Dermis blood vessel endothelial cell (primary cell): ENCODE measurements at regions not wholly inside any gene's neighbourhood (a gene's known extent, or its start where the extent isn't known, plus 50 kb on each side); places are given as distances from the start of the nearest gene placed in this dataset.

Experiments
- DNase-seq: peaks from one replicate; pipeline ENCODE4 v3.0.0; 2010

DNA sequence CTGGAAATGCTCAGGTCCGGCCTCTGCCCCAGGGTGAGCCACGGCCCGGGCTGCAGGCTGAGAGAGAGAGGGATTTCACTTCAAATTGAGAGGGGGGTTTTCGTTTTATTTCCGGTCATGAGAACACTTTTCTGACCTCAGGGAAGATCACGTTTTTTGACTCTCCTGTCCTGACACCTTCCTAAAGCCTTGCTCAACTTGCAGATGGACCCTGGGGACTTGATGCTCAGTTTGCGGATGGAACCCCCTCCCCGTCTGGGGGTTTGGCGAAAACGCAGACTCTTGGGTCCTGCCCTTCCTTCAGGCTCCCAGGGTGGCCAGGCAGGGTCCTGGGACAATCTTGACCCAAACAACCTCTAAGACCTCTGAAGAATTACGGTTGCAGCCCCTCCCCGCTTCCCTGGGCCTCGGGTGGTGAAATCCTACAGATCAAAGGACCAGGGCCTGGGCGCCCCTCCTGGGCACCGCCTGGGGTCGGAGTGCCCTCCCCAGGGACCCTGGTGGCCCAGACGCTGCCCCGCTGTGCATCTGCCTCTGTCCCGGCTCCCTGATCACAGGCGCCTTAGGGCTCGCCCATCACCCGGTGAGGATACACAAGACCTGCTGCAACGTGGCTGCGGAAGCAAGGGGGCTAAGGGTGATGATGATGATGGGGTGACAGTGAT is 148.2 kb downstream of the ERMARD start:
- peak; percentile 38 for DNase-seq

- DNase-seq: peak; percentile 92
Measured at GRCh38 chr6:169898788-169899480, 147.5 kb downstream of the ERMARD start.

- DNase-seq: no peak
Measured at GRCh38 chr6:169897601-169898358, 146.4 kb downstream of the ERMARD start.

- no peak for DNase-seq
Measured at GRCh38 chr6:169896826-169897456, 145.5 kb downstream of the ERMARD start.

DNA sequence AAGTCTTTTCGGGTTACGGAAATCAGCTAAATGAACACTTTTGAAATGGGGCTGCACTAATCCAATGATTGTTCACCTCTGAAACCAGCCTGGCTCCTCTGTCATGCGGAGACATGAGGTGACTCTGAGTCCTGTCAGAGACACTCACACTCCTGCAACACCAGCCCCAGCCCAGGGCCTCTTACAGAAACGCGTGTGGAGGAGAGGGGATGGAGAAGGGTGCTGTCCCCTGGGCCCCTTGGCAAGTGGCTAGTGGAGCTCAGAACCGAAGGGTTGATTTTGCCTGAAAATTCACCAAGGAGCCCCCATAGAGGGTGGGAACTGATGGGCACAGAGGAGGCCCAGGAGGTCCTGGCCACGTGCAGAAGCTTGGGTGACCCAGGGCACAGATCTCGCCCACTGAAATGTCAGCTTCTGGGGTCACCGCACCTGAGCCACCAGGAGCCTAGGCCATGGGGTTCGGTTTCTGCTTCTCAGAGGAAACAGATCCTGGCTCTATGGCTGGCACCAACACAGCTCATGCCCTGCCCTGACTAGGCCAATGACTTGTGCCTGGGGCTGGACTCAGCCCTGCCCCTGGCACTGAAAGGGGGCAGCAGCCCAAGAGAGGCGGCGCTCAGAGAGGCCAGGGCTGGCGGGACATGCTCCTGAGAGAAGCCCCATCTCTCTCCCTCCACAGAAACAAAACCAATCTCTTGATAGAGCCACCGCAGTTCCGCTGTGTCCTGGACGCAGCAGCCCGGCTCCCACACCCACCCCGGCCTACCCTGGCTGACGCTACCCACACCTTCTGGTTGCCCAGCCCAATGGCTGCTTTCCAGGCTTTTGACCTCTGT is 144.7 kb downstream of the ERMARD start:
- DNase-seq: no peak

DNA sequence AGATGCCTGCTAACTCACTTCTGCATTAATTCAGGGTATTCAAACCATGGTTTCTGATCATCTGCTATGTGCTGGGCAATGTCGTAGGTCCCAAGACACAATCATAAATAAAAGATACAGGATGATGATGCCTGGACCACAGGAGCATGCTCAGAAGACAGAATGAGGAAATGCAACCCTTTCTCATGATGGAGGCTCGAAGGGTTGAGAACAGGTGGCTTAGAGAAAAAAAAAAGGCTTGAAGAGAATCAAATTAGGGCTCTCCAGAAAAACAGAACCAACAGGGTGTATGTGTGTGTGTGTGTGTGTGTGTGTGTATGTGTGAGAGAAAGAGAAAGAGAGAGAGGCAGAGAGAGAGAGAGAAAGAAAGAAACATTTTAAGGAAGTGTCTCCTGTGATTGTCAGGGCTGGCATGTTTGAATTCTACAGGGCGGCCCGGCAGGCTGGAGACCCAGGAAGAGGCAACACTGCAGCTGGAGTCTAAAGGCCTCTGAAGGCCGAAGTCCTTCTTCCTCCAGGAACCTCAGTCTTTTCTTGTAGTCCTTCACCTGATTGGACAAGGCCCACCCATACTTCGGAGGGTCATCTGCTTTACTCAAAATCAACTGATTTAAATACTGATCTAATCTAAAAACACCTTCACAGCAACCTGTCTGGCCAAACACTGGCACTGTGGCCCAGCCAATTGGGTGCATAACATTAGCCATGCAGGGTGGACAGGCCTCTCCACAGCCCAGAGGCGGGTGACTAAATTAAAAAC is 143.8 kb downstream of the ERMARD start:
- DNase-seq: no peak

DNA sequence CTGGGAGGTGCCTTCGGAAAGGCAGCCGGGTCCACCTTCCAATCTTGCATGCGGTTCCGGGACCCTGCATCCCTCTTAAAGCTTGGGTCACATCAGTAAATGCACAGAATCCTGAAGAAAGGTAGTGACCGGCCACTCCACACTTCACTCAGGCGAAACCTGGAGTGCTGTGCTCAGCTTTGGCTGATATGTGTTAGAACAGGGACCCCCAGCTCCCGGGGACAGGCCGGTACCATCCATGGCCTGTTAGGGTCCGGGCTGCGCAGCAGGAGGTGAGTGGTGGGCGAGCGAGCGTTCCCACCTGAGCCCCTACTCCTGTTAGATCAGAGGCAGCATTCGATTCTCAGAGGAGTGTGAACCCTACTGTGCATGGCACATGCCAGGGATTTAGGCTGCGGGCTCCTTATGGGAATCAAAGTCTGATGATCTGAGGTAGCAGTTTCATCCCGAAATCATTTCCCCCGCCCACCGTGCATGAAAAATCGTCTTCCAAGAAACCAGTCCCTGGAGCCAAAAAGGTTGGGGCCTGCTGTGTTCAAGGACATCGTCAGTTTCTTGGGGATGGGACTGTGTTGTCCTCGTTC is 143.0 kb downstream of the ERMARD start:
- DNase-seq: no peak

- DNase-seq: no peak
Measured at GRCh38 chr6:169893624-169894023, 142.2 kb downstream of the ERMARD start.

GRCh38 chr6:169891846-169892245 is 140.4 kb downstream of the ERMARD start:
- no peak for DNase-seq

GRCh38 chr6:169891421-169891820 is 140.0 kb downstream of the ERMARD start:
- DNase-seq: no peak

DNA sequence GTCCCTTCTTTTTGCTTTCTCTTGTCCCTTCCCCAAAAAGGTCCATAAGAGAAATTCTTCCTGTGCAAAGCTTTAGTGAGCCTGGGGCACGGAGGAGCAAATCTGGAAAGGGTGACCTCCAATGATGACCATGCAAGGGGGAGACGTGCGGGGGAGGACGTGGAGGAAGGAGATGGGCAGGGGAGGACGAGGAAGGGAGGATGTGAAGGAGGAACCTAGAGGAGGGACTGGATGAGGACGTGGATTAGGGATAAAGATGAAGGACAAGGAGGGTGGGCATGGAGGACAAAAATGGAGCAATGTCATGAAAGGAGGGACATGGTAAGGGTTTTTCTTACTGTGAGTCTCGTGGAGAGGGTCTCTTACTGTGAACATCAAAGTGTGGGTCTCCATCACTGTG is 139.5 kb downstream of the ERMARD start:
- DNase-seq: no peak

GRCh38 chr6:169890049-169890448 is 138.6 kb downstream of the ERMARD start:
- DNase-seq: no peak

DNA sequence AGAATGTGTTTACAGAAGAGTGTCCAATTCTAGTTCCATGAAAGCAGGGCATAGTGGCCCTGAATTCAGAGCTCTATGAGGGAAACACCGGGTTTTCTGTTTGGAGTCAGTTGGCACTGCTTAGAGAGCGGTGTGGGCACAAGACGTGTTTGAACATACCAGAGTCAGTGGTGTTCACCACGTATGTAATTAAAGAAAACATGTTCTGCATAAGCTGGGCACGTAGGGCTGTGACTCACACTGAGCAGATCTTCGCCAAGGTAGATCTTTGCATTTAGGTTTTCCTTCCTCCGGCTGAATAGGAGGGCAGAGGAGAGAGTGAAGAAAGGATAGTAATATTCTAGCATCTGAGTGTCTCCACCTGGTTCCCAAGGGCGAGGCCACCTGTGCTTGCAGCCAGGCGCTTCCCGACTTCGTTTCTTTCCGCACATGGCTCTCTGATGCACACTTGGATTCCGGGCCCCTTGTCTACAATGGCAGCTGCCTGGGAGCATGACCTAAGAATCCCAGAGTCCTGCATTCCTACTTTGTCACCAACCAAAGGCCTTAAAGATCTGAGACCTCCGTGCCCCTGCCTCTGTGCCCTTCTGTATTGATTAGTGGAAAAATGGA is 136.2 kb downstream of the ERMARD start:
- DNase-seq: no peak

GRCh38 chr6:169886631-169887227 is 135.3 kb downstream of the ERMARD start:
- no peak for DNase-seq

GRCh38 chr6:169885831-169886230 is 134.4 kb downstream of the ERMARD start:
- no peak for DNase-seq

- no peak for DNase-seq
Measured at GRCh38 chr6:169885131-169885530, 133.7 kb downstream of the ERMARD start.

DNA sequence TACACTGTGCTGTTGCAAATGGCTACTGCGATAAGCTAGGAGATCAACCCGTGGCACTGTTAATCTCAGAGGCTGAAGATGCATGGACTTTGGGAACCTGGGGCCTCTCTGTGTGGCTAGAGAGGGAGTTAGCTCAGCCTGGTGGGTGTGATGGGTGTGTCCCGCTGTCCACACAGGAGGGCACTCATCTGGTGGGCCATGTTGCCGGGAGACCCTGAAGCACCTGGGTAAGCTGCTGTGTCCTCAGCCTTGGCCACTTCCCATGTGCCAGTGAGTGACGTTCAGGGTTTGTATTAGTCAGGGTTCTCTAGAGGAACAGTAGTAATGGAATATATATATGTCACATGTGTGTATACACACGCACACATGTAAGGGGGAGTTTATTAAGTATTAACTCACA is 132.7 kb downstream of the ERMARD start:
- DNase-seq: no peak

DNA sequence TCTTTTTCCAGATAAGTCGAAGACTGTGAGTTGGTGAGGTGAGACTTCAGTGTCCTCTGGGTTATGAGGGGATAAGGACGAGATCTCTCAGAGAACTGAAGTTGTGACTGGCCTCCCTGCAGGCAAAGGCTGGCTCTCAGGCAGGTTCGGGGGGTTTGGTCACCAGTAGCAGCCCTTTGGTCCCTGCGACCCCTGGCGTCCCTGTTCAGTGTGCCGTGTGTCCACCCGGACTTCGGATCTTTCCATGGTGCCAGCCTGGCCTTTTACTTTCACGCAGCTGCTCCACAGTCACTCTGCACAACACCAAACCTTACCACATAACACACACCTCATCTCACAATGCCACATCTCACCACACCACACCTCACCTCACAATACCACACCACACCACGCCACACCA is 131.9 kb downstream of the ERMARD start:
- no peak for DNase-seq

DNA sequence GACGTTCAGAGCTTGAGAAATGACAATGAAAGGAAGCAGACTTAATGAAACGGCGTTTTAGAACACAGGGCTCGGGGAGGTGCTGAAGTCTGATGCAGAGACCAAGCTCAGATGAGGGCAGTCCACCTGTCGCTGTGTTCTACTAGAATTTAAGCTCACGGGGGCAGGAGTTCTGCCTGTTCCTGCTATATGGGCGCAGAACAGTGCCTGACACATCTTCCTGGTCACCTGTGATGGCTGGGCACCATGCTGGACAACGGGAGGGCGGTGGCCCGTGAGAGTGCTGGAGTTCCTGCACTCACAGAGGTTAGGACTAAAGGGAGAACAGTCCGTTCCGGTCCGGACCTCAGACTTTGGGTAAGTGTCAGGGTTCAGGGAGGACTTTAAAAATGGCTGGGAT is 130.6 kb downstream of the ERMARD start:
- no peak for DNase-seq

- no peak for DNase-seq
Measured at GRCh38 chr6:169881398-169881797, 130.0 kb downstream of the ERMARD start.
